GM12878 (cell line): ENCODE measurements at regions not wholly inside any gene's neighbourhood (a gene's known extent, or its start where the extent isn't known, plus 50 kb on each side); places are given as distances from the start of the nearest gene placed in this dataset.

Source experiments
- ATAC-seq: fragments of 200-7000 bp; cut with Tn5 transposase; 3 replicates; pipeline ENCODE4 v1.9.1; 2020; ENCODE audit warnings: mild to moderate bottlenecking, moderate library complexity
- BruUV-seq: library from RNA; stranded (reverse); fragments of 400-500 nt; replicated peaks from 2 replicates; lab custom pipeline; 2021; lab: Mats Ljungman, UMichigan
- CTCF ChIA-PET: fragments of 300-600 bp; sonication (Branson Sonifier 250); formaldehyde crosslinking; extraction: SDS; loops from one replicate; lab custom pipeline; 2021; ENCODE audit warnings: inconsistent platforms; lab: Yijun Ruan, JAX
- POLR2A ChIA-PET: fragments of 350-600 bp; formaldehyde crosslinking; extraction: SDS; loops from one replicate; lab custom pipeline; 2021; ENCODE audit warnings: inconsistent platforms; lab: Charles Lee
- RAD21 ChIA-PET: fragments of 300-600 bp; sonication (Branson Sonifier 250); formaldehyde crosslinking; loops from one replicate; lab custom pipeline; 2023; ENCODE audit warnings: antibody characterized with exemption; ENCODE audit not compliant: unreplicated experiment; lab: Charles Lee
- SMC1A ChIA-PET: fragments of 300-600 bp; sonication (Branson Sonifier 250); formaldehyde crosslinking; loops from one replicate; lab custom pipeline; 2023; ENCODE audit not compliant: unreplicated experiment, uncharacterized antibody; lab: Charles Lee
- DNase-seq: peaks from one replicate; pipeline ENCODE4 v3.0.0-alpha.2; 2011; ENCODE audit warnings: low read depth, low spot score
- FAIRE-seq: peaks from 3 replicates; lab custom pipeline; 2011; peaks lifted over from hg19 to GRCh38; lab: Jason Lieb, UNC
- H2AFZ ChIP-seq: 2 replicates; pipeline ENCODE4 v1.6.0; 2011; ENCODE audit warnings: low read depth, low read length, control low read depth; ENCODE audit not compliant: control insufficient read depth
- H3K27ac ChIP-seq: 2 replicates; pipeline ENCODE4 v1.5.1; 2011; ENCODE audit warnings: control low read depth; ENCODE audit not compliant: control insufficient read depth, insufficient read depth
- H3K27me3 ChIP-seq, 2 experiments: replicated peaks in 1 of 2; 2 replicates each; pipeline versions ENCODE4 v1.6.0 to v1.6.1; 2011; ENCODE audit warnings: low read length in 1 of 2; ENCODE audit not compliant: control insufficient read depth in 2 of 2, insufficient read depth in 2 of 2
- H3K36me3 ChIP-seq, 2 experiments: 2 replicates each; pipeline ENCODE4 v1.5.1; 2011; ENCODE audit warnings: low read length in 1 of 2; ENCODE audit not compliant: control insufficient read depth in 2 of 2, insufficient read depth in 2 of 2
- H3K4me1 ChIP-seq: 2 replicates; pipeline ENCODE4 v1.6.1; 2011; ENCODE audit warnings: mild to moderate bottlenecking, low read length, moderate library complexity, mixed read lengths; ENCODE audit not compliant: control insufficient read depth, insufficient read depth
- H3K4me2 ChIP-seq: 2 replicates; pipeline ENCODE4 v1.6.0; 2011; ENCODE audit warnings: control low read depth; ENCODE audit not compliant: control insufficient read depth, insufficient read depth
- H3K4me3 ChIP-seq: fragments of 200-600 bp; sonication (generic); 2 replicates; pipeline ENCODE4 v1.5.1; 2016
- H3K79me2 ChIP-seq: 2 replicates; pipeline ENCODE4 v1.6.0; 2011; ENCODE audit warnings: low read length; ENCODE audit not compliant: control insufficient read depth, insufficient read depth
- H3K9ac ChIP-seq: 2 replicates; pipeline ENCODE4 v1.8.0; 2011; ENCODE audit warnings: low read length, control low read depth, mixed read lengths; ENCODE audit not compliant: control insufficient read depth, insufficient read depth
- H3K9me3 ChIP-seq: replicated peaks from 3 replicates; pipeline ENCODE4 v1.5.1; 2011; ENCODE audit warnings: mild to moderate bottlenecking, low read length; ENCODE audit not compliant: control insufficient read depth, insufficient read depth
- H4K20me1 ChIP-seq: 2 replicates; pipeline ENCODE4 v1.6.0; 2011; ENCODE audit not compliant: control insufficient read depth, insufficient read depth
- ATF2 ChIP-seq: IDR thresholded peaks from 2 replicates; pipeline ENCODE4 v1.6.1; 2012; ENCODE audit warnings: low read length, inconsistent platforms
- CHD2 ChIP-seq: IDR thresholded peaks from 2 replicates; pipeline ENCODE4 v1.6.1; 2011; ENCODE audit warnings: low read depth, low read length, improper control_type of control experiment, borderline replicate concordance
- CHD4 ChIP-seq: fragments of 200-600 bp; sonication (generic); IDR thresholded peaks from 2 replicates; pipeline ENCODE4 v1.6.1; 2016; ENCODE audit warnings: mild to moderate bottlenecking
- EP300 ChIP-seq, 2 experiments: fragments of 150-350 bp in 1 of 2; IDR thresholded peaks; 2 replicates each; pipeline ENCODE4 v1.6.1; 2011 to 2012; ENCODE audit warnings: low read depth in 2 of 2, low read length in 2 of 2, borderline replicate concordance in 1 of 2, improper control_type of control experiment in 1 of 2, inconsistent platforms in 1 of 2; ENCODE audit not compliant: control insufficient read depth in 1 of 2
- ESRRA ChIP-seq: IDR thresholded peaks from 2 replicates; pipeline ENCODE4 v1.6.1; 2012; ENCODE audit warnings: mild to moderate bottlenecking, low read length, improper control_type of control experiment
- IRF4 ChIP-seq: IDR thresholded peaks from 2 replicates; pipeline ENCODE4 v1.6.1; 2011; ENCODE audit warnings: low read depth, low read length
- MEF2A ChIP-seq: IDR thresholded peaks from 2 replicates; pipeline ENCODE4 v1.6.1; 2011; ENCODE audit warnings: low read depth, mild to moderate bottlenecking, low read length, moderate library complexity; ENCODE audit not compliant: insufficient read depth
- NBN ChIP-seq: fragments of 450-650 bp; IDR thresholded peaks from 2 replicates; pipeline ENCODE4 v1.6.1; 2016
- PKNOX1 ChIP-seq: fragments of 450-650 bp; IDR thresholded peaks from 2 replicates; pipeline ENCODE4 v1.6.1; 2016; ENCODE audit warnings: mild to moderate bottlenecking
- RELA ChIP-seq: fragments of 450-650 bp; IDR thresholded peaks from 2 replicates; pipeline ENCODE4 v1.8.0; 2014; ENCODE audit warnings: borderline replicate concordance; ENCODE audit not compliant: partially characterized antibody
- SPI1 ChIP-seq: IDR thresholded peaks from 2 replicates; pipeline ENCODE4 v1.6.1; 2011; ENCODE audit warnings: low read depth, mild to moderate bottlenecking, low read length, moderate library complexity, borderline replicate concordance; ENCODE audit not compliant: insufficient read depth
- SUZ12 ChIP-seq: fragments of 200-600 bp; sonication (generic); IDR thresholded peaks from one replicate; pipeline ENCODE4 v1.6.1; 2018; ENCODE audit warnings: antibody characterized with exemption, mild to moderate bottlenecking; ENCODE audit not compliant: unreplicated experiment
- ZNF24 ChIP-seq: fragments of 450-650 bp; IDR thresholded peaks from 2 replicates; pipeline ENCODE4 v1.6.1; 2017; ENCODE audit warnings: antibody characterized with exemption, mild to moderate bottlenecking
- WGBS: methylation state at CpG from one replicate; pipeline ENCODE4 v1.1.6; 2016; ENCODE audit warnings: low lambda C conversion rate; ENCODE audit not compliant: insufficient replicate concordance, insufficient coverage; ENCODE audit errors: missing lambda C conversion rate; 5-methylcytosine and 5-hydroxymethylcytosine counted together
- in situ Hi-C: fragments of 300-500 bp; cut with MboI; formaldehyde crosslinking; loops from 9 replicates; pipeline ENCODE4 v1.14.3; 2018; ENCODE audit warnings: mixed read lengths
- intact Hi-C: fragments of 100-400 bp; cut with micrococcal nuclease; formaldehyde crosslinking; loops from one replicate; pipeline ENCODE4 v1.14.2; 2022; ENCODE audit not compliant: unreplicated experiment
- TF ChIP-seq, protein P1 (sequence below): IDR thresholded peaks from 2 replicates; pipeline ENCODE4 v1.6.1; 2012; ENCODE audit warnings: low read depth, low read length, improper control_type of control experiment
- TF ChIP-seq, protein P2 (sequence below): fragments of 450-650 bp; conservative IDR thresholded peaks from 2 replicates; pipeline ENCODE4 v1.6.1; 2017; ENCODE audit warnings: mild to moderate bottlenecking, moderate library complexity
- TF ChIP-seq, protein P3 (sequence below): fragments of 450-650 bp; IDR thresholded peaks from 2 replicates; pipeline ENCODE4 v1.6.1; 2017; ENCODE audit warnings: mild to moderate bottlenecking, moderate library complexity

DNA sequence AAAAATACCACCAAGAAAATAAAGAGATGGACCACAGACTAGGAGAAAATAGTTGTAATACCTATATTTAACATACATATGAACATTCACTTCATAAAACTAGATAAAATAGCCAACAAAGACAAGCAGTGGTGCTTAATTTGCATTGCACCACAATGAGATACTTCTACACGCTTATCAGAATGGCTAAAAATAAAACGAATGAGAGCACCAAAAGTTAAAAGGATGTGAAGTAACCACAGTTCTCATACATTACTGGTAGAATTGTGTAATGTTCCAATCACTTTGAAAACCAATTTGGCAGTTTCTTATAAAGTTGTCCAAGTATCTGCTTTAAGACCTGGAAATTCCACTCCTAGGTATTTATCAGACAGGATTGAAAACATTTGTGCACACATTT, 198.9 kb upstream of the SGCD start:
- Histone ChIP-seq H3K27me3 (no peaks in the 10 kb centered on the region), H3K4me1 (no peaks in the 10 kb centered on the region), H3K79me2 (no peaks in the 10 kb centered on the region), H4K20me1 (no peaks in the 10 kb centered on the region), H3K27ac (no peak overlapping the region), H3K4me3 (no peak overlapping the region), H3K9me3 (no peaks in the 10 kb centered on the region), H3K4me2 (no peak overlapping the region), H3K9ac (no peak overlapping the region), H2AFZ (no peak overlapping the region), H3K36me3 (no peaks in the 10 kb centered on the region)
- DNase-seq (peak; percentile 2), ATAC-seq (peak; percentile 57), FAIRE-seq (no peak)
- intact Hi-C loops (no loop called here), in situ Hi-C loops (no loop called here)
- CTCF ChIA-PET: no interaction called here
- RAD21 ChIA-PET: no interaction called here
- POLR2A ChIA-PET: interaction anchor here (0.6 kb wide), 1 partner anchor 49 kb away, joined by 10 read pairs; no protein-coding TSS in a partner anchor
- 3% methylated on average over 2 of the region's 2 CpGs for WGBS
- no TSS peak for BruUV-seq
- SMC1A ChIA-PET: no interaction called here
- TF ChIP-seq CHD2 (no peak), IRF4 (no peak), PKNOX1 (no peak), ATF2 (peak; percentile 40; the same call in 1 of the 2 replicates), CHD4 (no peak), ZNF24 (no peak), SUZ12 (no peak), MEF2A (peak; percentile 75), RELA (no peak), EP300 (IDR thresholded peaks at IDR 0.05; ENCODE audit: borderline replicate concordance in 1 of 2, control insufficient read depth in 1 of 2, low read depth in 2 of 2, low read length in 2 of 2) (no peak), SPI1 (no peak), NBN (no peak), ESRRA (no peak)
- TF ChIP-seq, protein P1, sequence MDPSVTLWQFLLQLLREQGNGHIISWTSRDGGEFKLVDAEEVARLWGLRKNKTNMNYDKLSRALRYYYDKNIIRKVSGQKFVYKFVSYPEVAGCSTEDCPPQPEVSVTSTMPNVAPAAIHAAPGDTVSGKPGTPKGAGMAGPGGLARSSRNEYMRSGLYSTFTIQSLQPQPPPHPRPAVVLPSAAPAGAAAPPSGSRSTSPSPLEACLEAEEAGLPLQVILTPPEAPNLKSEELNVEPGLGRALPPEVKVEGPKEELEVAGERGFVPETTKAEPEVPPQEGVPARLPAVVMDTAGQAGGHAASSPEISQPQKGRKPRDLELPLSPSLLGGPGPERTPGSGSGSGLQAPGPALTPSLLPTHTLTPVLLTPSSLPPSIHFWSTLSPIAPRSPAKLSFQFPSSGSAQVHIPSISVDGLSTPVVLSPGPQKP: no peak
- TF ChIP-seq, protein P2, sequence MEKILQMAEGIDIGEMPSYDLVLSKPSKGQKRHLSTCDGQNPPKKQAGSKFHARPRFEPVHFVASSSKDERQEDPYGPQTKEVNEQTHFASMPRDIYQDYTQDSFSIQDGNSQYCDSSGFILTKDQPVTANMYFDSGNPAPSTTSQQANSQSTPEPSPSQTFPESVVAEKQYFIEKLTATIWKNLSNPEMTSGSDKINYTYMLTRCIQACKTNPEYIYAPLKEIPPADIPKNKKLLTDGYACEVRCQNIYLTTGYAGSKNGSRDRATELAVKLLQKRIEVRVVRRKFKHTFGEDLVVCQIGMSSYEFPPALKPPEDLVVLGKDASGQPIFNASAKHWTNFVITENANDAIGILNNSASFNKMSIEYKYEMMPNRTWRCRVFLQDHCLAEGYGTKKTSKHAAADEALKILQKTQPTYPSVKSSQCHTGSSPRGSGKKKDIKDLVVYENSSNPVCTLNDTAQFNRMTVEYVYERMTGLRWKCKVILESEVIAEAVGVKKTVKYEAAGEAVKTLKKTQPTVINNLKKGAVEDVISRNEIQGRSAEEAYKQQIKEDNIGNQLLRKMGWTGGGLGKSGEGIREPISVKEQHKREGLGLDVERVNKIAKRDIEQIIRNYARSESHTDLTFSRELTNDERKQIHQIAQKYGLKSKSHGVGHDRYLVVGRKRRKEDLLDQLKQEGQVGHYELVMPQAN: no peak
- TF ChIP-seq, protein P3, sequence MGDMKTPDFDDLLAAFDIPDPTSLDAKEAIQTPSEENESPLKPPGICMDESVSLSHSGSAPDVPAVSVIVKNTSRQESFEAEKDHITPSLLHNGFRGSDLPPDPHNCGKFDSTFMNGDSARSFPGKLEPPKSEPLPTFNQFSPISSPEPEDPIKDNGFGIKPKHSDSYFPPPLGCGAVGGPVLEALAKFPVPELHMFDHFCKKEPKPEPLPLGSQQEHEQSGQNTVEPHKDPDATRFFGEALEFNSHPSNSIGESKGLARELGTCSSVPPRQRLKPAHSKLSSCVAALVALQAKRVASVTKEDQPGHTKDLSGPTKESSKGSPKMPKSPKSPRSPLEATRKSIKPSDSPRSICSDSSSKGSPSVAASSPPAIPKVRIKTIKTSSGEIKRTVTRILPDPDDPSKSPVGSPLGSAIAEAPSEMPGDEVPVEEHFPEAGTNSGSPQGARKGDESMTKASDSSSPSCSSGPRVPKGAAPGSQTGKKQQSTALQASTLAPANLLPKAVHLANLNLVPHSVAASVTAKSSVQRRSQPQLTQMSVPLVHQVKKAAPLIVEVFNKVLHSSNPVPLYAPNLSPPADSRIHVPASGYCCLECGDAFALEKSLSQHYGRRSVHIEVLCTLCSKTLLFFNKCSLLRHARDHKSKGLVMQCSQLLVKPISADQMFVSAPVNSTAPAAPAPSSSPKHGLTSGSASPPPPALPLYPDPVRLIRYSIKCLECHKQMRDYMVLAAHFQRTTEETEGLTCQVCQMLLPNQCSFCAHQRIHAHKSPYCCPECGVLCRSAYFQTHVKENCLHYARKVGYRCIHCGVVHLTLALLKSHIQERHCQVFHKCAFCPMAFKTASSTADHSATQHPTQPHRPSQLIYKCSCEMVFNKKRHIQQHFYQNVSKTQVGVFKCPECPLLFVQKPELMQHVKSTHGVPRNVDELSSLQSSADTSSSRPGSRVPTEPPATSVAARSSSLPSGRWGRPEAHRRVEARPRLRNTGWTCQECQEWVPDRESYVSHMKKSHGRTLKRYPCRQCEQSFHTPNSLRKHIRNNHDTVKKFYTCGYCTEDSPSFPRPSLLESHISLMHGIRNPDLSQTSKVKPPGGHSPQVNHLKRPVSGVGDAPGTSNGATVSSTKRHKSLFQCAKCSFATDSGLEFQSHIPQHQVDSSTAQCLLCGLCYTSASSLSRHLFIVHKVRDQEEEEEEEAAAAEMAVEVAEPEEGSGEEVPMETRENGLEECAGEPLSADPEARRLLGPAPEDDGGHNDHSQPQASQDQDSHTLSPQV: no peak
